ENCODE measurements at regions not wholly inside any gene's neighbourhood (a gene's known extent, or its start where the extent isn't known, plus 50 kb on each side); places are given as distances from the start of the nearest gene placed in this dataset.

DNA sequence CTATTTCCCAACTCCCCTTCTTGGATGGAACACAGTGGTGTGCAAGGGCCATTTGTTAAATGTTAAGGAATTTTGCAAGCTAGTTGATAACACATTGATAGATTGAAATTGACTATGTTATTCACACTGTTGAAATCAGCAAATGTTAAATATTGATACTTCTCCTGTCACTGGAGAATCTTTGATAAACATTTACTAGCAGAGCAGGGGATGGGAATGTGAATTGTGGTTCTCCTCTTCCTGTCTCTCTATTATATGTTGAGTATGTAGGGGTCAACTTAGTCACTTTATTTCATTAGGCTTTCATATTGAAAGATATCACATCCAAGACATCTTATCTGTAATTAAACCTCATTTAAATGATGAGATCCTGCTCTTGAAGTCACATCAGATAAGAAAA lies 533.9 kb downstream of the TLR4 start:
- no peaks in the 10 kb centered on the region for H3K4me1 ChIP-seq (ENCODE audit: control insufficient read depth in 3 of 3, insufficient read depth in 3 of 3, low read length in 3 of 3)
- no peak overlapping the region for H3K9ac ChIP-seq (ENCODE audit: low read depth in 1 of 3, low read length in 3 of 3)
- no peak overlapping the region for H3K27ac ChIP-seq (ENCODE audit: low read depth, low read length)
- H3K36me3 ChIP-seq (ENCODE audit: control insufficient read depth in 3 of 3, insufficient read depth in 3 of 3, low read length in 3 of 3) = no peaks in the 10 kb centered on the region
- no peak overlapping the region for H3K4me3 ChIP-seq (ENCODE audit: low read length in 3 of 3)
- H3K9me3 ChIP-seq (ENCODE audit: control insufficient read depth in 3 of 3, low read length in 3 of 3) = peaks cover 0 to 5% (median 0%) of the 10 kb centered on the region in 3 donors
- H3K27me3 ChIP-seq (ENCODE audit: control insufficient read depth in 3 of 3, insufficient read depth in 3 of 3, low read length in 3 of 3) = no peaks in the 10 kb centered on the region

DNA sequence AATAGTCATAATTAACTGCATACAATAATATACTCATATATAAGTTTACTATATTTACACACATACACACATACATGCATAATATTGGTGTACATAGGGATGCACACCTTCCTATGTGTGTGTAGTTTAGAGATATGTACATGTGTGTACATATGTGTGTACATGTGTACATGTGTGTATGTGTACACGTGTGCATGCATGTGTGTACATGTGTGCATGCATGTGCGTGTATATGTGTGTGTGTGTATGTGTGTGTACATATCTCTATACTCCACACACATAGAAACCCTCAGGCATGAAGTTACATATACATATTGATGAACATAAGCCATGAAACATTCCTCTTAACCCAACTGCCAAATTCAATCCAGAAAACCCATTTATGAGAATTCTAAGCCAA lies 547.8 kb downstream of the TLR4 start:
- no peaks in the 10 kb centered on the region for H3K4me1 ChIP-seq (ENCODE audit: control insufficient read depth in 3 of 3, insufficient read depth in 3 of 3, low read length in 3 of 3)
- no peaks in the 10 kb centered on the region for H3K27me3 ChIP-seq (ENCODE audit: control insufficient read depth in 3 of 3, insufficient read depth in 3 of 3, low read length in 3 of 3)
- no peaks in the 10 kb centered on the region for H3K36me3 ChIP-seq (ENCODE audit: control insufficient read depth in 3 of 3, insufficient read depth in 3 of 3, low read length in 3 of 3)
- H3K27ac ChIP-seq (ENCODE audit: low read depth, low read length) = no peak overlapping the region
- no peak overlapping the region for H3K4me3 ChIP-seq (ENCODE audit: low read length in 3 of 3)
- H3K9me3 ChIP-seq (ENCODE audit: control insufficient read depth in 3 of 3, low read length in 3 of 3) = peaks cover 0 to 6% (median 0%) of the 10 kb centered on the region in 3 donors
- H3K9ac ChIP-seq (ENCODE audit: low read depth in 1 of 3, low read length in 3 of 3) = no peak overlapping the region

DNA sequence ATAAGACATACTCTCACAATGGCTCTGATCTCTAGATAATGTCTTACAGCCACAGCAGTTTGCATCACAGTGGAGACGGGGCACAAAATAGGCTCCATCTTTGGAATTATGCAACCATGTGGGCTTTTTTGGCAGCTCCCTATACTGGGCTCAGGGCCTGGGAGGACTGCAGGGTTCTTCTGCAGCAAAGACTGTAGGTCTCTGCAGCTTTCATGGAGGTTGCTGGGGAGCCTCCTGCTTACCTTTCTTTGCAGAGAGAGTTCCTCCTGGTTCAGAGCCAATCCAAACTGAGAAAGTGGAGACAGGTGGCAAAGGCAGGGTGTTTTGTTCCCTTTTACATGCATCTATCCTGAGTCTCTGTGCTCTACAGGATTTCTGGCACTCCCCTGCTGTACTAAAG lies 558.0 kb downstream of the TLR4 start:
- Histone ChIP-seq H3K36me3 (ENCODE audit: control insufficient read depth in 3 of 3, insufficient read depth in 3 of 3, low read length in 3 of 3) (no peaks in the 10 kb centered on the region), H3K4me3 (ENCODE audit: low read length in 3 of 3) (no peak overlapping the region), H3K27ac (ENCODE audit: low read depth, low read length) (no peak overlapping the region), H3K9ac (ENCODE audit: low read depth in 1 of 3, low read length in 3 of 3) (no peak overlapping the region), H3K4me1 (ENCODE audit: control insufficient read depth in 3 of 3, insufficient read depth in 3 of 3, low read length in 3 of 3) (no peaks in the 10 kb centered on the region), H3K9me3 (ENCODE audit: control insufficient read depth in 3 of 3, low read length in 3 of 3) (no peaks in the 10 kb centered on the region), H3K27me3 (ENCODE audit: control insufficient read depth in 3 of 3, insufficient read depth in 3 of 3, low read length in 3 of 3) (no peaks in the 10 kb centered on the region)

DNA sequence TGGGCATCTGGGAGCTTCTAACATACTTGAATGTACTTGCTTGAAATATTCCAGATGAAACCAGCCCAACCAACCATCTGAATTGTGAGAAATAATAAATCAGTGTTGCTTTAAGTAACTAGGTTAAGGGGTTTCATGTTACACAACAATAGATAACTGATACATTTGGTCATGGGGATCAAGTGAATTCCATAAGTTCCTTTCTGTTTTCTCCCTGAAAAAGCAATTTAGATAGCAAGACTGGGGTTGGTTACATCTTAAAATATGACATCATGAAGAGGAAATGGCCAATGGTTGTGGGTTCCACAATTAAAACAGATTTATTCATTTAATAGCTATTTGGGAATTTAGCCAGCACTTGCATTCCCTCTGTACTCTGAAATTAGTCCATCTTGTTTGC lies 559.7 kb downstream of the TLR4 start:
- Histone ChIP-seq H3K4me3 (ENCODE audit: low read length in 3 of 3) (no peak overlapping the region), H3K4me1 (ENCODE audit: control insufficient read depth in 3 of 3, insufficient read depth in 3 of 3, low read length in 3 of 3) (no peaks in the 10 kb centered on the region)

DNA sequence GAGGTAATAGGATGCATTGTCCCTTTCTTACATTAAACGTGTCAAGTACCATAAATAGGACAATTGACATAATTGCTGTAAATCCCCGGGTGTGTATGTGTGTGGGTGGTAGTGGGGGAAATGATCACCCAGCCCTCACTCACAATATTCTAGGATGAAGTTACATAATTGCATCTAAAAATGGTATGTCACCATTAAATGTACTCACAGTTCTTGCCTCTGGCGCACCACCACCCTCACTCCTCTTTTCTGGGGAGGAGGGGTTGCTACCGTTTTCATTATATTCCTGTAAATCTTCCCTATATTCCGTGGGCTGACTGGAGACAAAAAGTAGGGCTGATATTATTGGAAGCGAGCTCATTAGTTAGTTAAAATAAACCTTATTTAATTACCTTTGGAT lies 563.8 kb downstream of the TLR4 start:
- no peaks in the 10 kb centered on the region for H3K4me1 ChIP-seq (ENCODE audit: control insufficient read depth in 3 of 3, insufficient read depth in 3 of 3, low read length in 3 of 3)
- no peaks in the 10 kb centered on the region for H3K9me3 ChIP-seq (ENCODE audit: control insufficient read depth in 3 of 3, low read length in 3 of 3)
- H3K27me3 ChIP-seq (ENCODE audit: control insufficient read depth in 3 of 3, insufficient read depth in 3 of 3, low read length in 3 of 3) = no peaks in the 10 kb centered on the region
- H3K9ac ChIP-seq (ENCODE audit: low read depth in 1 of 3, low read length in 3 of 3) = no peak overlapping the region
- H3K36me3 ChIP-seq (ENCODE audit: control insufficient read depth in 3 of 3, insufficient read depth in 3 of 3, low read length in 3 of 3) = no peaks in the 10 kb centered on the region
- H3K27ac ChIP-seq (ENCODE audit: low read depth, low read length) = no peak overlapping the region
- no peak overlapping the region for H3K4me3 ChIP-seq (ENCODE audit: low read length in 3 of 3)

More for the DNA sequence above, 559.7 kb downstream of the TLR4 start:
- Histone ChIP-seq H3K36me3 (ENCODE audit: control insufficient read depth in 3 of 3, insufficient read depth in 3 of 3, low read length in 3 of 3) (no peaks in the 10 kb centered on the region), H3K9ac (ENCODE audit: low read depth in 1 of 3, low read length in 3 of 3) (no peak overlapping the region), H3K27me3 (ENCODE audit: control insufficient read depth in 3 of 3, insufficient read depth in 3 of 3, low read length in 3 of 3) (no peaks in the 10 kb centered on the region), H3K27ac (ENCODE audit: low read depth, low read length) (no peak overlapping the region), H3K9me3 (ENCODE audit: control insufficient read depth in 3 of 3, low read length in 3 of 3) (no peaks in the 10 kb centered on the region)

DNA sequence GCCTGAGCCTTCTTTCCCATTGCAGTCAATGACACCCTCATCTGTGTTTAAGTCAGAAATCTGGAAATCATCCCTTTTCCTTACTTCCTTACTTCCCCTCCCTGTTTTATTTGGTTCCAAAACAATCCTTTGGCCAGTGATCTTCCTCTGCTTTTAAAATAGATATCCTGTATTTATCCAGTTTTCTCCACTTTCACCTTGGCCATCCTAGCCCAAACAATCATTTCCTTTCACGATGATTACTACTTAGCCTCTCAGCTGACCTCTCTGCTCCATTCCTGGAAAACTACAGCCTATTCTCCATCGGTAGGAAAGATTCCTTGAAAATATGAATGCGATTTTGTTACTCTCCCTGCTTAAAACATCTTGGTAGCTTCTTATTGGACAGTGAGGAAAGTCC lies 565.4 kb downstream of the TLR4 start:
- Histone ChIP-seq H3K36me3 (ENCODE audit: control insufficient read depth in 3 of 3, insufficient read depth in 3 of 3, low read length in 3 of 3) (no peaks in the 10 kb centered on the region), H3K9ac (ENCODE audit: low read depth in 1 of 3, low read length in 3 of 3) (no peak overlapping the region), H3K4me3 (ENCODE audit: low read length in 3 of 3) (no peak overlapping the region), H3K27me3 (ENCODE audit: control insufficient read depth in 3 of 3, insufficient read depth in 3 of 3, low read length in 3 of 3) (no peaks in the 10 kb centered on the region), H3K4me1 (ENCODE audit: control insufficient read depth in 3 of 3, insufficient read depth in 3 of 3, low read length in 3 of 3) (no peaks in the 10 kb centered on the region), H3K27ac (ENCODE audit: low read depth, low read length) (no peak overlapping the region), H3K9me3 (ENCODE audit: control insufficient read depth in 3 of 3, low read length in 3 of 3) (no peaks in the 10 kb centered on the region)

DNA sequence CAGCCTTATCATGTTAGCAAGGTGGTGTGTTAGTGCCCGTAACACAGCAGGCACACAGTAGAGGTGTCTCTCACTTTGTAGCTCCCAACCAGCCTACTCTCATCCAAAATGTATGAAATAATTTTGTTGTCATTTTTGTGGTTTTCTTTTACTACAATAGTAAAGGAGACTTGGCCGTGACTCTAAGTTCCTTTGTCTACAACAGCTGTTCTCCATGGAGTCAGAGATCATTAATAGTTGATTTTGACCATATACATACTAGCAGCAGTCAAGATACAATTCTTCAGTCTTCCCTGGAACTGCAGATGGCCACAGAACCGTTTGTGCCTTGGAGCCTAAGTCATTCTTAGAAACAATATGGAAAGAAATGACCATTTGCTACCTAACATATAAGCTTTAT lies 567.1 kb downstream of the TLR4 start:
- no peaks in the 10 kb centered on the region for H3K27me3 ChIP-seq (ENCODE audit: control insufficient read depth in 3 of 3, insufficient read depth in 3 of 3, low read length in 3 of 3)
- no peak overlapping the region for H3K4me3 ChIP-seq (ENCODE audit: low read length in 3 of 3)
- H3K4me1 ChIP-seq (ENCODE audit: control insufficient read depth in 3 of 3, insufficient read depth in 3 of 3, low read length in 3 of 3) = no peaks in the 10 kb centered on the region

DNA sequence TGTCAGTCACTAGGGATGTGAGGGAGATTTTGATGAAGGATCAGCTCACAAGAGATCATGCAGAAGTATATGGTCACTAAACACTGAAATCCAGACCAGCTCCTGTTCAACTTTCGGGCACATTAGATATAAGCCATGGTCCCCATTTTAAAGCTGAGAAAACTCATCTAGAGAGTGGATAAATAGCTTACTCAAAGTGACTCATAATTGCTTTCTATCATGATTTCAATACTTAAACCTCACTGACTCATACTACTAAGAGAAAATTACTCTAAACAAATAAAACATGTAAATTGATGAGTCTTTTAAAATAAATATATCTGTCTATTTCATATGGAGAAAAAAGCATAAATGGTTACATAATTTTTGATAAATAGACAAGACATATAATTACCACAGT lies 567.7 kb downstream of the TLR4 start:
- no peaks in the 10 kb centered on the region for H3K36me3 ChIP-seq (ENCODE audit: control insufficient read depth in 3 of 3, insufficient read depth in 3 of 3, low read length in 3 of 3)
- no peaks in the 10 kb centered on the region for H3K9me3 ChIP-seq (ENCODE audit: control insufficient read depth in 3 of 3, low read length in 3 of 3)
- H3K27me3 ChIP-seq (ENCODE audit: control insufficient read depth in 3 of 3, insufficient read depth in 3 of 3, low read length in 3 of 3) = no peaks in the 10 kb centered on the region
- H3K4me1 ChIP-seq (ENCODE audit: control insufficient read depth in 3 of 3, insufficient read depth in 3 of 3, low read length in 3 of 3) = no peaks in the 10 kb centered on the region
- no peak overlapping the region for H3K4me3 ChIP-seq (ENCODE audit: low read length in 3 of 3)
- H3K27ac ChIP-seq (ENCODE audit: low read depth, low read length) = no peak overlapping the region
- no peak overlapping the region for H3K9ac ChIP-seq (ENCODE audit: low read depth in 1 of 3, low read length in 3 of 3)

More for the DNA sequence above, 567.1 kb downstream of the TLR4 start:
- Histone ChIP-seq H3K27ac (ENCODE audit: low read depth, low read length) (no peak overlapping the region), H3K9ac (ENCODE audit: low read depth in 1 of 3, low read length in 3 of 3) (no peak overlapping the region), H3K9me3 (ENCODE audit: control insufficient read depth in 3 of 3, low read length in 3 of 3) (no peaks in the 10 kb centered on the region), H3K36me3 (ENCODE audit: control insufficient read depth in 3 of 3, insufficient read depth in 3 of 3, low read length in 3 of 3) (no peaks in the 10 kb centered on the region)

DNA sequence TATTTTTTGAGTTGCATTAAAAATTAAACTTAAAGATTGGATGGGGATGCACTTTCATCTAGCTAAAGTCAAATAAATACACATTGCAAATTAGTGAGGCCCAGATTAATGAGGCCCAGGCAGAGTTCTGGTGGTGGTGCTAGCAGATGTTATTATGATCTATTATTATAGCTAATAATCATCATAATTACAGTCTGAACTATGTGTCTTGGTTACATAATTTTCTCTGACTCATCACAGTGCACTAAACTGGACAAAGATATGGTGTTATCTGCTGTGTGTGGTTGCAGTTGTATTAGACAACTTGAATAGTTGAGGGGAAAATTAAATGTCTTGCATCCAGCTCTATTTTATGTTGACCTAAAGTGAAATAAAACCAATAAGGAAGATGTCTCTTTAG lies 568.8 kb downstream of the TLR4 start:
- Histone ChIP-seq H3K4me1 (ENCODE audit: control insufficient read depth in 3 of 3, insufficient read depth in 3 of 3, low read length in 3 of 3) (no peaks in the 10 kb centered on the region), H3K9ac (ENCODE audit: low read depth in 1 of 3, low read length in 3 of 3) (no peak overlapping the region), H3K4me3 (ENCODE audit: low read length in 3 of 3) (no peak overlapping the region), H3K27ac (ENCODE audit: low read depth, low read length) (no peak overlapping the region), H3K9me3 (ENCODE audit: control insufficient read depth in 3 of 3, low read length in 3 of 3) (no peaks in the 10 kb centered on the region), H3K27me3 (ENCODE audit: control insufficient read depth in 3 of 3, insufficient read depth in 3 of 3, low read length in 3 of 3) (no peaks in the 10 kb centered on the region), H3K36me3 (ENCODE audit: control insufficient read depth in 3 of 3, insufficient read depth in 3 of 3, low read length in 3 of 3) (no peaks in the 10 kb centered on the region)

DNA sequence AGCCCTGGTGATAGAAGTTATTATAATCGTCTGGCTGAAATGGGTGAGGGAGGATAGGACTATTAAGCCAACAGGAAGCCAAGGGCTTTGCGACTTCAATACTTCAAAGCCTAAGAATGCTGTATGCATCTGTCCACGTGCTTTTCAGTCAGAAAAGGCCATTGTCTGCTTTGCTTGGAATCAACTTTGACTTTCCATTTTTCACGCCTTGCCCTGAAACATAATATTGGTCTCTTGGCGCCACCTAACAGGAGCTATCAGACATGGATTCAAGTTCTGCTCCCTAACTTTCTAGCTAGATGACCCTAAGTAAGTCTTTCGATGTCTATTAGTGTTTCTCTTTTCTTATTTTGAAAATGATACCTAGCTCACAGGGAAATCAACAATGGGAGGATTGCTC lies 572.6 kb downstream of the TLR4 start:
- Histone ChIP-seq H3K9me3 (ENCODE audit: control insufficient read depth in 3 of 3, low read length in 3 of 3) (no peaks in the 10 kb centered on the region), H3K4me1 (ENCODE audit: control insufficient read depth in 3 of 3, insufficient read depth in 3 of 3, low read length in 3 of 3) (no peaks in the 10 kb centered on the region), H3K27ac (ENCODE audit: low read depth, low read length) (no peak overlapping the region), H3K36me3 (ENCODE audit: control insufficient read depth in 3 of 3, insufficient read depth in 3 of 3, low read length in 3 of 3) (no peaks in the 10 kb centered on the region), H3K4me3 (ENCODE audit: low read length in 3 of 3) (no peak overlapping the region), H3K9ac (ENCODE audit: low read depth in 1 of 3, low read length in 3 of 3) (no peak overlapping the region), H3K27me3 (ENCODE audit: control insufficient read depth in 3 of 3, insufficient read depth in 3 of 3, low read length in 3 of 3) (no peaks in the 10 kb centered on the region)

DNA sequence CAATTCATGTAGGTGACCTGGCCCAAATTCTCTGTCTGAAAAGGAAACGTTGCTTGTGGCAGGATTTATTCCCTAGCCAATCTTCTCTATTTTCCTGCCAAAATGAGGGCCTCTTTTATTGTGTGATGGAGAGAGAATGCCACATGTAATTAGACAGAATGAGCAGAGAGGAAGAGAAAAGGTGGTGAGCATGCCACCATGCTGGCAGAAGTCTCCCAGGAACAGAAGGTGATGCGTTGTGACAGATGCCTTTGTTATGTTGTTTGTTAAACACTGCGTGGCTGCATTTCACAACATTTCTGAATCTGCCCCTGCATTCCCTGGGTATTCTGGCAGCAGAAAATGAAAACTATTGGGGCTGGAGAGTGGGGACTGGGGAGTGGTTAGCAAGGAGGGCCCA lies 577.6 kb downstream of the TLR4 start:
- Histone ChIP-seq H3K36me3 (ENCODE audit: control insufficient read depth in 3 of 3, insufficient read depth in 3 of 3, low read length in 3 of 3) (no peaks in the 10 kb centered on the region), H3K27me3 (ENCODE audit: control insufficient read depth in 3 of 3, insufficient read depth in 3 of 3, low read length in 3 of 3) (no peaks in the 10 kb centered on the region), H3K9me3 (ENCODE audit: control insufficient read depth in 3 of 3, low read length in 3 of 3) (no peaks in the 10 kb centered on the region), H3K4me3 (ENCODE audit: low read length in 3 of 3) (no peak overlapping the region), H3K9ac (ENCODE audit: low read depth in 1 of 3, low read length in 3 of 3) (no peak overlapping the region), H3K27ac (ENCODE audit: low read depth, low read length) (no peak overlapping the region), H3K4me1 (ENCODE audit: control insufficient read depth in 3 of 3, insufficient read depth in 3 of 3, low read length in 3 of 3) (no peaks in the 10 kb centered on the region)
